MCF 10A (cell line): ENCODE measurements at regions not wholly inside any gene's neighbourhood (a gene's known extent, or its start where the extent isn't known, plus 50 kb on each side); places are given as distances from the start of the nearest gene placed in this dataset.
"Not testable (repeated sequence)": the region's sequence is repeated elsewhere in the genome, so short reads cannot be mapped to it uniquely, and the experiment has no call there.

ENCODE experiments used
- BruUV-seq: library from RNA; stranded (reverse); fragments of 400-500 nt; replicated peaks from 2 replicates; lab custom pipeline; 2021; lab: Mats Ljungman, UMichigan
- CTCF ChIA-PET: fragments of 300-600 bp; sonication (Branson Sonifier 250); formaldehyde crosslinking; extraction: SDS; loops from one replicate; lab custom pipeline; 2021; ENCODE audit warnings: antibody characterized with exemption, inconsistent platforms; lab: Yijun Ruan, JAX
- POLR2A ChIA-PET: fragments of 300-600, 350-650 bp; sonication (Branson Sonifier 250); formaldehyde crosslinking; extraction: SDS; loops from one replicate; lab custom pipeline; 2020; ENCODE audit warnings: antibody characterized with exemption, inconsistent platforms; lab: Yijun Ruan, JAX
- DNase-seq: peaks from one replicate; pipeline ENCODE4 v3.0.0-alpha.2; 2018; ENCODE audit not compliant: unreplicated experiment
- H3K27ac Mint-ChIP-seq: one replicate; pipeline ENCODE4 v1.8.0; 2022; ENCODE audit warnings: mild to moderate bottlenecking, low read depth, mixed read lengths; ENCODE audit not compliant: unreplicated experiment
- H3K27me3 Mint-ChIP-seq: one replicate; pipeline ENCODE4 v1.8.0; 2022; ENCODE audit warnings: mixed read lengths; ENCODE audit not compliant: insufficient read depth, unreplicated experiment
- H3K36me3 Mint-ChIP-seq: one replicate; pipeline ENCODE4 v1.8.0; 2022; ENCODE audit warnings: mild to moderate bottlenecking, moderate library complexity, mixed read lengths; ENCODE audit not compliant: insufficient read depth, unreplicated experiment
- H3K4me1 Mint-ChIP-seq: one replicate; pipeline ENCODE4 v1.8.0; 2022; ENCODE audit warnings: mixed read lengths; ENCODE audit not compliant: insufficient read depth, unreplicated experiment
- H3K4me3 Mint-ChIP-seq: one replicate; pipeline ENCODE4 v1.8.0; 2022; ENCODE audit warnings: mild to moderate bottlenecking, moderate library complexity, mixed read lengths; ENCODE audit not compliant: unreplicated experiment
- H3K9me3 Mint-ChIP-seq: one replicate; pipeline ENCODE4 v1.8.0; 2022; ENCODE audit warnings: mixed read lengths; ENCODE audit not compliant: unreplicated experiment
- CTCF ChIP-seq: fragments of 200-600 bp; IDR thresholded peaks from one replicate; pipeline ENCODE4 v1.8.0; 2022; ENCODE audit warnings: antibody characterized with exemption, mild to moderate bottlenecking; ENCODE audit not compliant: unreplicated experiment
- intact Hi-C: fragments of 100-400 bp; cut with micrococcal nuclease; formaldehyde crosslinking; loops from 2 replicates; pipeline ENCODE4 v1.14.1; 2022

GRCh38 chr7:110507832-110508231 is 583.1 kb upstream of the LRRN3 start:
- peaks cover 8% of the 10 kb centered on the region for H3K4me1 Mint-ChIP-seq
- no TSS peak for BruUV-seq
- DNase-seq, result no peak
- H3K9me3 Mint-ChIP-seq, result no peaks in the 10 kb centered on the region
- TF ChIP-seq CTCF, result no peak
- H3K27ac Mint-ChIP-seq, result no peak overlapping the region
- H3K27me3 Mint-ChIP-seq, result no peaks in the 10 kb centered on the region
- H3K36me3 Mint-ChIP-seq, result peaks cover 5% of the 10 kb centered on the region
- CTCF ChIA-PET, result interaction anchor here (0.6 kb wide), 1 partner anchor 12 kb away, joined by 4 read pairs; no protein-coding TSS in a partner anchor
- POLR2A ChIA-PET, result no interaction called here
- intact Hi-C loops, result no loop called here
- no peak overlapping the region for H3K4me3 Mint-ChIP-seq

- H3K27me3 Mint-ChIP-seq, H3K36me3 Mint-ChIP-seq, H3K27ac Mint-ChIP-seq, BruUV-seq, DNase-seq, H3K4me1 Mint-ChIP-seq, H3K4me3 Mint-ChIP-seq, H3K9me3 Mint-ChIP-seq, intact Hi-C loops, POLR2A ChIA-PET: not testable (repeated sequence)
- CTCF ChIA-PET, result interaction anchor here (1.2 kb wide), 1 partner anchor 73 kb away, joined by 4 read pairs; no protein-coding TSS in a partner anchor
Observed at GRCh38 chr7:110514975-110515551, 575.9 kb upstream of the LRRN3 start.

GRCh38 chr7:110519851-110520250 is 571.1 kb upstream of the LRRN3 start:
- no peak overlapping the region for H3K27ac Mint-ChIP-seq
- TF ChIP-seq CTCF, result no peak
- H3K4me3 Mint-ChIP-seq, result no peak overlapping the region
- CTCF ChIA-PET, result no interaction called here
- DNase-seq, result no peak
- POLR2A ChIA-PET, result no interaction called here
- no TSS peak for BruUV-seq
- no peaks in the 10 kb centered on the region for H3K27me3 Mint-ChIP-seq
- intact Hi-C loops, result no loop called here
- peaks cover 8% of the 10 kb centered on the region for H3K4me1 Mint-ChIP-seq
- H3K9me3 Mint-ChIP-seq, result peaks cover 7% of the 10 kb centered on the region
- peaks cover 30% of the 10 kb centered on the region for H3K36me3 Mint-ChIP-seq

GRCh38 chr7:110521357-110521911 is 569.5 kb upstream of the LRRN3 start:
- H3K4me3 Mint-ChIP-seq, result no peak overlapping the region
- intact Hi-C loops, result no loop called here
- H3K27ac Mint-ChIP-seq, result no peak overlapping the region
- peaks cover 31% of the 10 kb centered on the region for H3K36me3 Mint-ChIP-seq
- ChIA-PET POLR2A (interaction anchor here (0.7 kb wide), 1 partner anchor 9 kb away, joined by 3 read pairs; no protein-coding TSS in a partner anchor), CTCF (no interaction called here)
- BruUV-seq, result no TSS peak
- no peak for DNase-seq
- H3K27me3 Mint-ChIP-seq, result no peaks in the 10 kb centered on the region
- H3K9me3 Mint-ChIP-seq, result peaks cover 7% of the 10 kb centered on the region
- TF ChIP-seq CTCF, result no peak
- H3K4me1 Mint-ChIP-seq, result peaks cover 8% of the 10 kb centered on the region
